NCI-H526 (cell line): ENCODE measurements at regions not wholly inside any gene's neighbourhood (a gene's known extent, or its start where the extent isn't known, plus 50 kb on each side); places are given as distances from the start of the nearest gene placed in this dataset.

Source experiments
- DNase-seq, 2 experiments: peaks; one replicate each; lab custom pipeline; 2025; lab: John Stamatoyannopoulos, UW

DNA sequence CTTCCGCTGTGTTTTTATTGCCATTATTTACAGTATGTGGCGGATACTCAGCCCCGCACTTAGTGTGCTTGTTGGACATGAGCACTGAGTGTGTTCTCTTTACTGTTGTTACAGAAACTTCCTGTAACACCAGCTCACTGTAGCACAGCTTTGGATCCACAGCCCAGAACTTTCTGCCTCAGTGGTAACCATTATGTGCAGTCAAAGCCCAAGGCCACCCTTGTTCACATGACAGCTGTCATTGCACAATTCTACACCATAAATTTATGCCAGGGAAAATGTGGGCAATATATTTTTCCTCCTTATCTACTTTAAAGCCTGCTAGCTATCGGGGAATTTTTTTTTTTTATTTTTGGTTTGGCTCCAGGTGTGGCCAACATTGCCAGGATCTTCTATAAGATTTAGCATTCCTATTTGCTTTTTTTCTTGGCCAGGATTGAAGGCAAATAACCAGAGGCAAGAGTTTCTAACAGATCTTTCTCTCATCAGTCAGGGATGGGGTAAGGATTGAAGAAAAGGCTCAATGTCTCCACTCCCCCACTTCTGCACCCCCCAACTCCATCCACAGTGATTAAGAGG lies 176.0 kb upstream of the PELI2 start:
- DNase-seq, result no peak

- no peak for DNase-seq
These were observed 175.4 kb upstream of the PELI2 start for GRCh38 chr14:55942826-55943225.

- DNase-seq, result no peak
These were observed 173.5 kb upstream of the PELI2 start for GRCh38 chr14:55944757-55945156.

DNA sequence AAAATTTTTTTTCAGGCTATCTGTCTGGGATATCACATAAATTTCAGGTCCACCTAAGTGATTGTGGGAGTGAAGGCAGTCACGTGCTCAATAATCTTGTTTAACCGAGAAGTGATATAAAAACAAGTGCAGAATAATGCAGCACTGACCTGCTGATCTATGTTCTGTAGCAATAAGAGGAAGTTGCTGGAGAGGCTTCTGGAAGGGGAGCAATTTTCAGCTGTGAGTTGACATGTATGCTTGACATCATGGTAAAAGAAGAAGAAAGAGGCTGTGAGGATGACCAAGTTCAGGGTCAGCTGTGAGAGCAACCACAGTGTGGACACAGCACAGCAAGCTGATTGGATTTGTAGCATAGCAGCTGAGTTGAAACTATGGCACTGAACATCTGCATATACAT lies 172.0 kb upstream of the PELI2 start:
- DNase-seq, result no peak

DNA sequence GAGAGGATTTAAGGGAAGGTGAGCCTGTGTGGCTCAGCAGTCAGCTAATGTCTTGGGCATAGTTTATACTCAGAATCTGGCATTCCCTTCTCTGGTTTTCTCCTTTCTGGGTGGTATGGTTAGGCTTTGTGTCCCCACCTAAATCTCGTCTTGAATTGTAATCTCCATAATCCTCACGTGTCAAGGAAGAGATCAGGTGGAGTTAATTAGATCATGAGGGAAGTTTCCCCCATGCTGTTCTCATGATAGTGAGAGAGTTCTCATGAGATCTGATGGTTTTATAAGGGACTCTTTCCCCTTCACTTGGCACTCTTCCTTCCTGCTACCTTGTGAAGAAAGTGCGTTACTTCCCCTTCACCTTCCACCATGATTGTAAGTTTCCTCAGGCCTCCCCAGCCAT lies 169.8 kb upstream of the PELI2 start:
- no peak for DNase-seq

DNA sequence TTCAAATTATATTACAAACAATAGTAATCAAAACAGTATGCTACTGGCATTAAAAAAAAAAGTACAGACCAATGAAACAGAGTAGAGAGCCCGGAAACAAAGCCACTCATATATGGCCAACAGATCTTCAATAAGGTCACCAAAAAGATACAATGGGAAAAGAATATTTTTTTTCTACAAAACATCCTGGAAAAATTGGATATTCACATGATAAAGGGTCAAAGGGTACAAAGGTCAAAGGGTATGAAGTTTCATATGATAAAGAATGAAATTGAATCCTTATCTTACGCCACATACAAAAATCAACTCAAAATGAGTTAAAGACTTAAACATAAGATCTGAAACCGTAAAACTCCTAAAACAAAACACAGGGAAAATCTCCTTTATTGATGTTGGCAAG lies 168.5 kb upstream of the PELI2 start:
- no peak for DNase-seq

DNA sequence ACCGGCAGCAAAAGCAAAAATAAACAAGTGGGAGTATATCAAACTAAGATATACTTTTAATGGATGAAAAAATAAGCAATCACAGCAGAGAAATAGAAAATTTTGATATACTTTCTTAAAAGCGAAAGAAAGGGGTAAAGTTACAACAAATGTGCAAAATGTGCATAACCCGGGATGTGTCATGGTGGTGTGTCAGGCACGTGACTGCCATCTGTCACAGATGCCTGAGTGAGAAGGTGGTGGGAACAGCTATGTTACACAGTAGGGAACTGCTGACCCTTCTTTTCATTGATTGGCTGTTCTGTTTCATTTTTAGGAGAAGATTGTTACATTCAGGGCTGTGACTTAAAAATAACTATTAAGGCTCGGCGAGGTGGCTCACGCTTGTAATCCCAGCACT lies 168.1 kb upstream of the PELI2 start:
- DNase-seq, result no peak

DNA sequence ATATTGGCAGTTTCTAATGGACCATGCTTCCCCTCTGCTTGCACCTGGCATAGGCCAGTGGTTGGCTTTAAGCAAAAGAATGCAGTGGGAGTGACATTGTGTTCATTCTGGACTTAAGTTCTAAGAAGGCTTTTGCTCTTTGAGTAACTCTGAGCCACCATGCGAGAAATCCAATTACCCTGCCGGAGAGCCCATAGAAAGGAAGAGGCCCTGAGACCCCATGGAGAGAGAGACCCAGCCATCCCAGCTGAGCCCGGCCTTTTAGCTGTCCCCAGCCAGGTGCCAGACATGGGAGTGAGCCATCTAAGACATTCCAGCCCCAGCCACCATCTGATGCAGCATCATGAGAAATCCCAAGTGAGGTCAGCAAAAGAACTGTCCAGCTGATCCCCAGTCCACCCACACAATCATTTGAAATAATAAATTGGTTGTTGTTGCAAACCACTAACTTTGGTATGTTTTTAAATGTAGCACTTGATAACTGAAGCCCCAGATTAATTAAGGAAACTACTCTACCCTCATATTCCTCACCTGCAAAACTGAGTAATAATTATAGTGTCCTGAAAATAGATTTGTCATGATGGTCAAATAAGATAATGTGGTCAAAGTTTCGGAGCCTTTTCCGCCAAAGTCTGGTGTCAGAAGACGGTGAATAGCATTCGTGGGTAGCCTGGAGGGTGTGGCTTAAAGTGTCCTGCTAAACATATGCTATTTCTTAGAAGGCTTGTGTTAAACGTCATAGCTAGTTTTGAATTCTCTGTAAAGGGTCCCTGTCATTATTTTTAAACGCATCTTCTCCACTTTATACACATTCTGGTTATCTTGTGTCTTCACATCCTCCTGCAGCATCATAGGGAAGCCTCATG lies 166.6 kb upstream of the PELI2 start:
- DNase-seq, result no peak

DNA sequence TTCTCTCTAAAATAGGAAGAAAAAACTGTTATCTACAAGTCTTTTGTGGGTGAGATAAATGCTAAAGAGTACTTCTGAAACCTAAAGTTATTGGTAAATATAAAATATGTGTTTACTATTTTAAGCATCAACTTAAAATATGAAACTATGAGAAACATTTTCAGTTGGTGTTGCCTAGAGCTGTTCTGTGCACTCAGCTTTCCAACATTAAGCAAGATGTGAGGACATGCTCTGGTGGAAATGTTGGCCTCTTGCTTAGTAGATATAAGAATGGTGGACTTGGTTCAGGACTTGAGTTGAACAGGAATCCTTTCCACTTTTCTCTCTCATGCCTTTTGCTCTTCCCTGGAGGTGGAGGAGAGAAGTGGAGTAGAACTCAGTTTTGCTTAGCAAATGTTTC lies 164.1 kb upstream of the PELI2 start:
- no peak for DNase-seq

- DNase-seq, result no peak
These were observed 163.0 kb upstream of the PELI2 start for GRCh38 chr14:55955175-55955574.

DNA sequence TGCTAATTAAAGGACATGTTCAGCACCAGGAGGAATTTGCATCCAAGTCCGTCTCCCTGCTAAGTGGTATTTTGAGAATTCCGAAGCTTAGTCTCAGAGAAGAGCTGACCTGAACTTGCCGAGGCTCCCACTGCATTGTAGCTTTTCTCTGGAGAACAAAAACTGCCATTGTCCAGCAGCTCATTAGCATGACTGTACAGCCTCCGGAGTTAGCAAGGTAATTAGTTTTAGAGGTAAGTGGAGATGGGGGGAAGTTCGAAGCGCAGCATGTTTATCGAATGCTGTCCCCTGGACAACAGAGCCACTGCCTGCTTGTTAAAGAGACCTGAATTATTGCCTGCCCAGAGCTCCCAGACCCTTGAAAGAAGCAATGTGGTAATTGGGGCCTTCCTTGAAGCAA lies 160.3 kb upstream of the PELI2 start:
- DNase-seq, result peak; percentile 90 to 92

DNA sequence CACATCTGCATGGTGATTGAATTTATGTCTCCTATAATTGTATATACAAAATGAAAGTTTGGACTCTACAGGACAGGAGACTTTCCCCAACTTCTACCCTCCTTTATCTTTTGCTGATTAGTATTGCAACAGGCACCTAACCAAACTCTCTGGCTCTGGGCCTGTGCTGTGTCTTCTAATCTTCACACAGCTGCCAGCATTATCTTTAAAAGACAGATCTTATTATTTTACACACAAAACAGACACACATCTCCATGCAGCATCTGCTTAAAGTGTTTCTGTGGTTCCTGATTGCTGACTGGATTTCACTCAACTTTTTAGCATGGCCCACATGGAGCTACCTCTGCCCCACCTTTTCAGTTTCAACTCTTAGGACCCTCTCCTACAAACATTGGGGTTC lies 154.9 kb upstream of the PELI2 start:
- no peak for DNase-seq

- peak in 1 of 2 experiments; percentile 58 for DNase-seq
These were observed 154.1 kb upstream of the PELI2 start for GRCh38 chr14:55964091-55964490.

- no peak for DNase-seq
These were observed 153.4 kb upstream of the PELI2 start for GRCh38 chr14:55964821-55965220.

- DNase-seq, result no peak
These were observed 152.4 kb upstream of the PELI2 start for GRCh38 chr14:55965851-55966250.

DNA sequence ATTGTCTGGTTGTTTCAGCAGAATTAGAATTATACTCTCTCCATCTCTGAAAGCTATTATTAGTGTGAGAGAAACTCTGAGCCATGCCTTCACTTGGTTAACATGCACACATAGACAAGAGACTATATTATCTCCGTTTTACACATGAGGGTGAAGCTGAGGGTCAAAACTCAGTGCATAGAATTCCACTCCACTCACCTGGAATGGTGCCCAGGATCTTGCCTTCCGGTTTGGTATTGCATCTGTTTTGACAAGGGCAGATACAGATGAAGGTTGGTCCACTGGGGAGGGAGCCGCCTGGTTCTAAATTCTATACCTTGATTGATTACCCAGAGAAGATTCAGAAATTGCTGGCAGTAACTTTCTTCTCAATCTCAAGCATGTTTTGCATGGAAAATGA lies 149.5 kb upstream of the PELI2 start:
- DNase-seq, result no peak

- peak in 1 of 2 experiments; percentile 22 for DNase-seq
These were observed 144.9 kb upstream of the PELI2 start for GRCh38 chr14:55973285-55973800.

DNA sequence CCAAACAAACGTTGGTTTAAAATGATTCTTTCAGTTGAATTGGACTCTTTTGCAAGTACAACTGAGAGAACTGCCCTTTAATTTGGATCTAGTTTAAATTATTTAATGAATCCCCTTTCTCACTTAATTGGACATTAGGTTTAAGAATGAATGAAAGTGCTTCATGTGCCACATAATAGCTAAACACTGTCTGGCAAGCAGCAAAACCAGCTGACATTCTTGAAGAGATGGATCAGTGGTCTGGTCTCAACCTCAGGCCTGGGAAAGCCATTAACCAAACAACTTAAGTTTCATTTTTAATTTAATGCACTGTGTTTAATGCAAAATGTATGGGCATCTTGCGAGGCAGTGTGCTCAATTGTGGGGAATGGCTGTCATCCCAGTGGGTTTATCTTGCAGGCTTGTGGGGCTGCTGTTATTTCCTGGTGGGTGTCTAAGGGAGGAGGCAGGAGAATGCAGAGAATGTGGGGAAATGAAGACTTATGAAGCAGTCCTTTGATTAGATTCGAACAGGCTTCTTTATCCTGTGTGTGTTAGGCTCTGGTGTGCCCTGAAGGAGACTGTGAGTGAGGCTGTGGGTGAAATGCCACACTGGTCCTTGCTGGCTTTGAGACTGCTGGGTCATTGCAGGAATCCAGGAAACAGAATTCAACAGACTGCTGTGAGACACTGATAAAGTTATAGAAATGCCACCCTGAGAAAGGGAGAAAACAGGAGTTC lies 144.1 kb upstream of the PELI2 start:
- DNase-seq, result no peak

DNA sequence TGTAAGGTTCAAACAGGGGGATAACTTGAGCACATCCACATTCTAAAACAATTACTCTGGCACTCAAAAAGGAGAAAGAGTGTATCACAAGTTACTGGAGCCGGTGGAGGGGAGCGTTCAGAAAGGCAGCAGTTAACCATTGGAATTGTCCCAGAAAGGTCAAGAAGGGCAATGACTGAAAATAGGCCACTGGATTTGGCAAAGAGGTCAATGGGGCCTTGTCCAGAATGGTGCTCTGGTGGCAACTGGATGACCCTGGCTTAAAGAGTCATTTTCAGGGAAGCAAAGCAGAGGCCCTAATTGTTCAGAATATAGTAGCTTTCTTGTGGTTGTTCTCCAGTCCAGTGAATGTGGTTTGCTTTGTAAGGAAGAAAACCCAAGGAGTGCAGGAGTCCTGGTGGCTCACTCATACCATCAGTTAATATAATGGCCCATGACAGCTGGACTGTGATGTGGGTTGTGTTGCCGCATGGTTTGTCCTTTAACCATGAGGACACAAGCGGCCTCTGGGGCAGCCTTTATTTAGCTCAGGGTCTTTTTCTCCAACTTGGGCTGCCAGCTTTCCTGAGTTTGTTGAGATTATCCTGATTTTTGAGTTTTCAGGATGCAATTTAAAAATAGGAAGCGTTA lies 142.8 kb upstream of the PELI2 start:
- no peak for DNase-seq

GRCh38 chr14:55976219-55976618 lies 142.0 kb upstream of the PELI2 start:
- peak; percentile 98 to 99 for DNase-seq

GRCh38 chr14:55976655-55977054 lies 141.6 kb upstream of the PELI2 start:
- DNase-seq, result peak; percentile 98 to 99

DNA sequence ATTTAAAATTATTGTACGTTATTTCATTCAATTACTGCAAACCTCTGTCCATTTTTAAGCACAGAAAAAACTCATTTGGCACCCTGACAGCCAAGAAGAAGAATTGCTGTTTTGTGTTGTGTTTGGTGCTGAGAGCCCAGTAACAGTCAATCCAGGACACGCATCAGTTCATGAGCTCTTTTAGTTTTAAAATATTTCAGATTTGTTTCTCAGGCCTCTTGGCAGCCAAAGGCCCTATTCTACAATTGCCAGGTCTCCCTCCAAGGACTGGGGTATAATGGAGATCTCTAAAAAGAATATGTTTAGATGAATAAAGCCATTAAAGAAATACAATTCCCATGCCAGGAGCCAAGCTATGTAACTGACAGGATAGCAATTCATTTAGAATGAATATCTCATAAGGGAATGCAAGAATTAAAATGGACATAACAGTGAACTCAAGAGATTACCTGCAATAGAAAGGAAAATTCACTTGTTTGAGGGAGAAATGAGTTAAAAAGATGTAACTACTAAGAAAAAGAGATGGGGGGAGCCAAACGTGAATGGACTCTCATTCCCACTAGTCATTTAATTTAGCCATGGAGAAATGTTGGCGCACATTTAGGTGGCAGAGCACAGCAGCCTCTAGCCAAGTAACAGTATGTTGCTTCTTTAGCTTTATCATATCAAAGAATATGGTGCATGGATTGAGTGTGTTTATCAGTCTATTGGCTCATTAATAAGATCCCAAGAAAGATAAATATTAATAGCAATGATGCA lies 140.6 kb upstream of the PELI2 start:
- DNase-seq, result no peak
